PC-3 (cell line): ENCODE measurements at regions not wholly inside any gene's neighbourhood (a gene's known extent, or its start where the extent isn't known, plus 50 kb on each side); places are given as distances from the start of the nearest gene placed in this dataset.

Experiments used
- ATAC-seq: fragments of 200-7000 bp; cut with Tn5 transposase; 2 replicates; pipeline ENCODE4 v1.9.1; 2020; ENCODE audit warnings: mild to moderate bottlenecking, moderate library complexity
- BruUV-seq: library from RNA; stranded (reverse); fragments of 400-500 nt; replicated peaks from 2 replicates; lab custom pipeline; 2021; lab: Mats Ljungman, UMichigan
- CTCF ChIA-PET: fragments of 300-600 bp; sonication (Branson Sonifier 250); formaldehyde crosslinking; loops from one replicate; lab custom pipeline; 2022; ENCODE audit warnings: antibody characterized with exemption; lab: Charles Lee
- POLR2A ChIA-PET: fragments of 300-600 bp; sonication (Branson Sonifier 250); formaldehyde crosslinking; loops from one replicate; lab custom pipeline; 2022; ENCODE audit warnings: antibody characterized with exemption; ENCODE audit not compliant: unreplicated experiment; lab: Charles Lee
- DNase-seq: peaks from one replicate; pipeline ENCODE4 v3.0.0-alpha.2; 2015
- H2AFZ ChIP-seq: fragments of 300-600 bp; sonication (generic); 2 replicates; pipeline ENCODE4 v1.6.0; 2016; ENCODE audit warnings: antibody characterized with exemption, low read length
- H3F3A ChIP-seq: fragments of 300-600 bp; sonication (generic); one replicate; pipeline ENCODE4 v1.6.0; 2017; ENCODE audit warnings: antibody characterized with exemption, low read length, control low read depth, mild to moderate bottlenecking; ENCODE audit not compliant: unreplicated experiment
- H3K27ac ChIP-seq: fragments of 300-600 bp; sonication (generic); 2 replicates; pipeline ENCODE4 v1.5.1; 2016; ENCODE audit warnings: mild to moderate bottlenecking, low read length
- H3K27me3 ChIP-seq: fragments of 300-600 bp; sonication (generic); 2 replicates; pipeline ENCODE4 v1.6.1; 2016; ENCODE audit warnings: low read length, mixed read lengths
- H3K36me3 ChIP-seq: fragments of 300-600 bp; sonication (generic); 2 replicates; pipeline ENCODE4 v1.6.1; 2016; ENCODE audit warnings: low read depth, mixed run types, low read length, mixed read lengths
- H3K4me1 ChIP-seq: fragments of 300-600 bp; sonication (generic); 2 replicates; pipeline ENCODE4 v1.5.1; 2016; ENCODE audit warnings: low read length; ENCODE audit not compliant: insufficient read depth
- H3K4me2 ChIP-seq: fragments of 300-600 bp; sonication (generic); 2 replicates; pipeline ENCODE4 v1.6.0; 2016; ENCODE audit warnings: low read length
- H3K4me3 ChIP-seq: fragments of 300-600 bp; sonication (generic); 2 replicates; pipeline ENCODE4 v1.5.1; 2016; ENCODE audit warnings: mild to moderate bottlenecking, low read length, mixed read lengths
- H3K79me2 ChIP-seq: fragments of 300-600 bp; sonication (generic); 2 replicates; pipeline ENCODE4 v1.6.1; 2017; ENCODE audit warnings: low read length, mixed read lengths
- H3K9ac ChIP-seq: fragments of 300-600 bp; sonication (generic); 2 replicates; pipeline ENCODE4 v1.6.0; 2016; ENCODE audit warnings: mild to moderate bottlenecking, low read length
- H3K9me2 ChIP-seq: fragments of 300-600 bp; sonication (generic); replicated peaks from 2 replicates; pipeline ENCODE4 v1.6.1; 2016; ENCODE audit warnings: mixed run types, low read length, mixed read lengths
- H3K9me3 ChIP-seq: fragments of 300-600 bp; sonication (generic); 2 replicates; pipeline ENCODE4 v1.6.1; 2016; ENCODE audit warnings: low read length, mixed read lengths
- H4K20me1 ChIP-seq: fragments of 300-600 bp; sonication (generic); 2 replicates; pipeline ENCODE4 v1.6.1; 2016; ENCODE audit warnings: low read length, mixed read lengths
- CTCF ChIP-seq: fragments of 300-600 bp; sonication (generic); conservative IDR thresholded peaks from 2 replicates; pipeline ENCODE4 v1.5.1; 2017; ENCODE audit warnings: antibody characterized with exemption, low read depth, mild to moderate bottlenecking, low read length
- EZH2 ChIP-seq: fragments of 300-600 bp; sonication (generic); IDR thresholded peaks from one replicate; pipeline ENCODE4 v1.6.1; 2017; ENCODE audit warnings: antibody characterized with exemption, mild to moderate bottlenecking, low read length; ENCODE audit not compliant: unreplicated experiment
- EZH2phosphoT487 ChIP-seq: fragments of 300-600 bp; sonication (generic); IDR thresholded peaks from 2 replicates; pipeline ENCODE4 v1.6.1; 2018; ENCODE audit warnings: mild to moderate bottlenecking, antibody characterized with exemption, low read length, borderline replicate concordance
- intact Hi-C: fragments of 100-400 bp; cut with micrococcal nuclease; formaldehyde crosslinking; loops from 2 replicates; pipeline ENCODE4 v1.9.0; 2023

- no peak overlapping the region for H3K9ac ChIP-seq
- H3K79me2 ChIP-seq = no peaks in the 10 kb centered on the region
- intact Hi-C loops = no loop called here
- no peaks in the 10 kb centered on the region for H3K9me2 ChIP-seq
- DNase-seq (no peak), ATAC-seq (no peak)
- H3K4me1 ChIP-seq = no peaks in the 10 kb centered on the region
- no peak for TF ChIP-seq EZH2
- TF ChIP-seq EZH2phosphoT487 = no peak
- TF ChIP-seq CTCF = no peak
- H3K27me3 ChIP-seq = no peaks in the 10 kb centered on the region
- no peaks in the 10 kb centered on the region for H3F3A ChIP-seq
- no peak overlapping the region for H3K27ac ChIP-seq
- H2AFZ ChIP-seq = no peak overlapping the region
- no TSS peak for BruUV-seq
- POLR2A ChIA-PET = no interaction called here
- CTCF ChIA-PET = no interaction called here
- 0 out of 2 replicates have a peak, but pooled peaks cover 2% of the 10 kb centered on the region for H3K9me3 ChIP-seq
- no peak overlapping the region for H3K4me3 ChIP-seq
- no peak overlapping the region for H3K4me2 ChIP-seq
- H4K20me1 ChIP-seq = no peaks in the 10 kb centered on the region
- no peaks in the 10 kb centered on the region for H3K36me3 ChIP-seq
Observed at GRCh38 chr5:166014256-166014655, 2277.2 kb upstream of the WWC1 start.

GRCh38 chr5:166018716-166019115, 2272.7 kb upstream of the WWC1 start:
- H3K4me1 ChIP-seq = no peaks in the 10 kb centered on the region
- DNase-seq (no peak), ATAC-seq (no peak)
- POLR2A ChIA-PET = no interaction called here
- TF ChIP-seq CTCF (no peak), EZH2 (no peak), EZH2phosphoT487 (no peak)
- intact Hi-C loops = no loop called here
- no peaks in the 10 kb centered on the region for H3K79me2 ChIP-seq
- no peaks in the 10 kb centered on the region for H4K20me1 ChIP-seq
- H3K9ac ChIP-seq = no peak overlapping the region
- no peak overlapping the region for H3K4me2 ChIP-seq
- H3K27me3 ChIP-seq = no peaks in the 10 kb centered on the region
- no peaks in the 10 kb centered on the region for H3K9me2 ChIP-seq
- H3K9me3 ChIP-seq = peaks cover 9% of the 10 kb centered on the region; the same call in 1 of the 2 replicates
- H3K36me3 ChIP-seq = no peaks in the 10 kb centered on the region
- CTCF ChIA-PET = no interaction called here
- no peak overlapping the region for H3K27ac ChIP-seq
- H2AFZ ChIP-seq = no peak overlapping the region
- H3K4me3 ChIP-seq = no peak overlapping the region
- no peaks in the 10 kb centered on the region for H3F3A ChIP-seq
- no TSS peak for BruUV-seq

GRCh38 chr5:166022065-166022464, 2269.4 kb upstream of the WWC1 start:
- H4K20me1 ChIP-seq = no peaks in the 10 kb centered on the region
- no peaks in the 10 kb centered on the region for H3K79me2 ChIP-seq
- no peaks in the 10 kb centered on the region for H3K36me3 ChIP-seq
- no peaks in the 10 kb centered on the region for H3F3A ChIP-seq
- TF ChIP-seq CTCF = no peak
- no peak for TF ChIP-seq EZH2phosphoT487
- no peak for TF ChIP-seq EZH2
- H3K27ac ChIP-seq = no peak overlapping the region
- H2AFZ ChIP-seq = no peak overlapping the region
- ChIA-PET CTCF (no interaction called here), POLR2A (no interaction called here)
- intact Hi-C loops = no loop called here
- H3K9ac ChIP-seq = no peak overlapping the region
- BruUV-seq = no TSS peak
- no peaks in the 10 kb centered on the region for H3K9me2 ChIP-seq
- no peaks in the 10 kb centered on the region for H3K4me1 ChIP-seq
- H3K27me3 ChIP-seq = no peaks in the 10 kb centered on the region
- DNase-seq (no peak), ATAC-seq (no peak)
- peaks cover 11% of the 10 kb centered on the region; the same call in 1 of the 2 replicates for H3K9me3 ChIP-seq
- no peak overlapping the region for H3K4me3 ChIP-seq
- H3K4me2 ChIP-seq = no peak overlapping the region
